Vagina (tissue), 2 donors: ENCODE measurements at regions not wholly inside any gene's neighbourhood (a gene's known extent, or its start where the extent isn't known, plus 50 kb on each side); places are given as distances from the start of the nearest gene placed in this dataset.

Experiments used
- POLR2A ChIP-seq, 2 donors: fragments of 450-650 bp; IDR thresholded peaks; one replicate each; pipeline ENCODE4 v1.6.1; 2017; ENCODE audit warnings: antibody characterized with exemption in 2 of 2, mild to moderate bottlenecking in 2 of 2, moderate library complexity in 2 of 2
- POLR2AphosphoS5 ChIP-seq, 2 donors: sonication (generic); formaldehyde crosslinking; IDR thresholded peaks; one replicate each; pipeline ENCODE4 v1.9.0; 2017; ENCODE audit warnings: antibody characterized with exemption in 2 of 2, mild to moderate bottlenecking in 2 of 2, low read depth in 1 of 2; ENCODE audit not compliant: insufficient read depth in 1 of 2
- TF ChIP-seq, protein P1 (sequence below), 3 experiments: fragments of 450-650 bp in 2 of 3; fragments of 200-600 bp in 1 of 3; sonication (generic) in 1 of 3; IDR thresholded peaks; one replicate each; pipeline ENCODE4 v1.5.1; 2017 to 2019; ENCODE audit warnings: antibody characterized with exemption in 3 of 3, mild to moderate bottlenecking in 2 of 3, moderate library complexity in 2 of 3

GRCh38 chr3:33940736-33941135, 142.3 kb downstream of the PDCD6IP start:
- TF ChIP-seq POLR2A (IDR thresholded peaks at IDR 0.05) = no peak
- TF ChIP-seq, protein P1, sequence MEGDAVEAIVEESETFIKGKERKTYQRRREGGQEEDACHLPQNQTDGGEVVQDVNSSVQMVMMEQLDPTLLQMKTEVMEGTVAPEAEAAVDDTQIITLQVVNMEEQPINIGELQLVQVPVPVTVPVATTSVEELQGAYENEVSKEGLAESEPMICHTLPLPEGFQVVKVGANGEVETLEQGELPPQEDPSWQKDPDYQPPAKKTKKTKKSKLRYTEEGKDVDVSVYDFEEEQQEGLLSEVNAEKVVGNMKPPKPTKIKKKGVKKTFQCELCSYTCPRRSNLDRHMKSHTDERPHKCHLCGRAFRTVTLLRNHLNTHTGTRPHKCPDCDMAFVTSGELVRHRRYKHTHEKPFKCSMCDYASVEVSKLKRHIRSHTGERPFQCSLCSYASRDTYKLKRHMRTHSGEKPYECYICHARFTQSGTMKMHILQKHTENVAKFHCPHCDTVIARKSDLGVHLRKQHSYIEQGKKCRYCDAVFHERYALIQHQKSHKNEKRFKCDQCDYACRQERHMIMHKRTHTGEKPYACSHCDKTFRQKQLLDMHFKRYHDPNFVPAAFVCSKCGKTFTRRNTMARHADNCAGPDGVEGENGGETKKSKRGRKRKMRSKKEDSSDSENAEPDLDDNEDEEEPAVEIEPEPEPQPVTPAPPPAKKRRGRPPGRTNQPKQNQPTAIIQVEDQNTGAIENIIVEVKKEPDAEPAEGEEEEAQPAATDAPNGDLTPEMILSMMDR (IDR thresholded peaks at IDR 0.05) = no peak
- no peak for TF ChIP-seq POLR2AphosphoS5 (IDR thresholded peaks at IDR 0.05; ENCODE audit: insufficient read depth in 1 of 2, low read depth in 1 of 2)
